ENCODE measurements at regions not wholly inside any gene's neighbourhood (a gene's known extent, or its start where the extent isn't known, plus 50 kb on each side); places are given as distances from the start of the nearest gene placed in this dataset.

DNA sequence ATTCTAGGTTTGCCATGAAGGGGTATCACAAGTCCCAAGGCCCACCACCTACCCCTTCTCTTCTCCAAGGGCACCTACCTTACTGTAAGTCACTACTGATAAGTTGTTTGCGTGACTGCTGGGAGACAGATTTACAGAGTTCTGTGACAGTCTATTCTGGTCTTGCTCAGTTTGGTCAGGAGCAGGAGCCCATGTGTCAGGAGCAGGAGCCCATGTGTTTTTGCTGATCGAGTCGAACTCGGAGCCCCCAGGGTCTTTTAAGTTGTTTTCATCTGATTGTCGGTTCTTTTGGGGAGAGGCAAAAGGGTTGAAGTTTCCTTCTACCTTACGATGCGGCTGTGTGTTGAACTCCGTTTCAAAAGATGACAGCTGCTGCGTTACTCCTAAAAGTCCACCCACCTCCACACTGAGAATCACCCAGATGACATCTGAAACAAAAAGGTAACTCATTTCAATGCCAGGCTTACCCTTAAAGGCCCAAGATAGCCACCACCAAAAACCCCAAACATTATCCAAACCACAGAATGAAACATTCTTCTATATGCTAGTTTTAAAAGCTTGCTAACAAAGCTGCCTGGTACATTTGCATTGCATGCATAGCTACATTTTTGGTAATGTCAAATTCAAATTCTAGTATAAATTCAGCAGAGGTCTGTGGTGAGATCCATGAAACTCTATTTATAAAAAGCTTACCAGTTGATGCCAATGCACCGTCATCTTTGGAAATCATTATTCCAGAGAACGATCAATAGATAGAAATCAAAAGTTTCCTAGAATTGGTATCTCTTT, 50.5 kb upstream of the SPDEF start:
- Histone ChIP-seq H3K27ac (ENCODE audit: low read depth, low read length, poor library complexity, severe bottlenecking) (no peak overlapping the region), H3K4me3 (ENCODE audit: low read depth, low read length, poor library complexity, severe bottlenecking) (no peak overlapping the region), H3K79me2 (ENCODE audit: insufficient read depth, low read depth, low read length) (peaks cover 29% of the 10 kb centered on the region; the same call in 1 of the 2 replicates), H3K36me3 (ENCODE audit: insufficient read depth, low read length) (peaks cover 42% of the 10 kb centered on the region), H3K4me1 (ENCODE audit: insufficient read depth, low read length, poor library complexity, severe bottlenecking) (no peaks in the 10 kb centered on the region), H4K20me1 (ENCODE audit: insufficient read depth, low read length) (no peaks in the 10 kb centered on the region), H3K4me2 (ENCODE audit: low read length) (no peak overlapping the region), H2AFZ (ENCODE audit: low read length) (no peak overlapping the region), H3K9me2 (ENCODE audit: insufficient read depth, low read length) (no peaks in the 10 kb centered on the region), H3K9me3 (ENCODE audit: low read length) (no peaks in the 10 kb centered on the region)
- POLR2A ChIA-PET = interaction anchor here (0.8 to 0.9 kb wide), 2 partner anchors 15 to 179 kb away, joined by 3 read pairs; no protein-coding TSS in a partner anchor
- TF ChIP-seq, protein P1, sequence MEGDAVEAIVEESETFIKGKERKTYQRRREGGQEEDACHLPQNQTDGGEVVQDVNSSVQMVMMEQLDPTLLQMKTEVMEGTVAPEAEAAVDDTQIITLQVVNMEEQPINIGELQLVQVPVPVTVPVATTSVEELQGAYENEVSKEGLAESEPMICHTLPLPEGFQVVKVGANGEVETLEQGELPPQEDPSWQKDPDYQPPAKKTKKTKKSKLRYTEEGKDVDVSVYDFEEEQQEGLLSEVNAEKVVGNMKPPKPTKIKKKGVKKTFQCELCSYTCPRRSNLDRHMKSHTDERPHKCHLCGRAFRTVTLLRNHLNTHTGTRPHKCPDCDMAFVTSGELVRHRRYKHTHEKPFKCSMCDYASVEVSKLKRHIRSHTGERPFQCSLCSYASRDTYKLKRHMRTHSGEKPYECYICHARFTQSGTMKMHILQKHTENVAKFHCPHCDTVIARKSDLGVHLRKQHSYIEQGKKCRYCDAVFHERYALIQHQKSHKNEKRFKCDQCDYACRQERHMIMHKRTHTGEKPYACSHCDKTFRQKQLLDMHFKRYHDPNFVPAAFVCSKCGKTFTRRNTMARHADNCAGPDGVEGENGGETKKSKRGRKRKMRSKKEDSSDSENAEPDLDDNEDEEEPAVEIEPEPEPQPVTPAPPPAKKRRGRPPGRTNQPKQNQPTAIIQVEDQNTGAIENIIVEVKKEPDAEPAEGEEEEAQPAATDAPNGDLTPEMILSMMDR (conservative IDR thresholded peaks at IDR 0.05; ENCODE audit: low read length) = no peak
- no peak for TF ChIP-seq EZH2phosphoT487 (IDR thresholded peaks at IDR 0.05; ENCODE audit: borderline replicate concordance, low read depth, low read length)
- BruUV-seq (replicated peaks) = no TSS peak
- intact Hi-C loops (cut with micrococcal nuclease; ENCODE audit: unreplicated experiment) = loop anchor here (5.0 kb wide), 1 partner anchor 359 kb away; the partner anchor contains the start of gene SMIM29
- DNase-seq (ENCODE audit: low spot score) = no peak
- CTCF ChIA-PET (ENCODE audit: unreplicated experiment) = no interaction called here
